Astrocyte (in vitro differentiated cells and primary cell): ENCODE measurements at regions not wholly inside any gene's neighbourhood (a gene's known extent, or its start where the extent isn't known, plus 50 kb on each side); places are given as distances from the start of the nearest gene placed in this dataset.

ENCODE experiments used
- DNase-seq: peaks from one replicate; pipeline ENCODE4 v3.0.0-alpha.2; 2010; ENCODE audit warnings: low read depth
- FAIRE-seq: peaks from 2 replicates; lab custom pipeline; 2011; peaks lifted over from hg19 to GRCh38; lab: Jason Lieb, UNC
- H2AFZ ChIP-seq: 2 replicates; pipeline ENCODE4 v1.6.0; 2012; ENCODE audit warnings: low read depth, low read length, inconsistent platforms
- H3K27ac ChIP-seq: 2 replicates; pipeline ENCODE4 v1.5.1; 2011; ENCODE audit warnings: low read depth, low read length, inconsistent platforms
- H3K27me3 ChIP-seq: 2 replicates; pipeline ENCODE4 v1.6.0; 2011; ENCODE audit warnings: low read length, inconsistent platforms; ENCODE audit not compliant: insufficient read depth
- H3K36me3 ChIP-seq: 2 replicates; pipeline ENCODE4 v1.5.1; 2011; ENCODE audit warnings: low read length, inconsistent platforms; ENCODE audit not compliant: insufficient read depth
- H3K4me1 ChIP-seq: 2 replicates; pipeline ENCODE4 v1.5.1; 2011; ENCODE audit warnings: low read length, inconsistent platforms; ENCODE audit not compliant: insufficient read depth
- H3K4me2 ChIP-seq: 2 replicates; pipeline ENCODE4 v1.6.0; 2012; ENCODE audit warnings: low read length, inconsistent platforms
- H3K4me3 ChIP-seq: 2 replicates; pipeline ENCODE4 v1.5.1; 2011; ENCODE audit warnings: low read depth, mild to moderate bottlenecking, low read length, inconsistent platforms; ENCODE audit not compliant: insufficient read depth
- H3K79me2 ChIP-seq: 2 replicates; pipeline ENCODE4 v1.6.0; 2012; ENCODE audit warnings: mild to moderate bottlenecking, low read length, inconsistent platforms; ENCODE audit not compliant: insufficient read depth
- H3K9ac ChIP-seq: 2 replicates; pipeline ENCODE4 v1.6.0; 2012; ENCODE audit warnings: mild to moderate bottlenecking, low read length, inconsistent platforms
- H3K9me3 ChIP-seq: 2 replicates; pipeline ENCODE4 v1.5.1; 2012; ENCODE audit warnings: low read depth, mild to moderate bottlenecking, low read length, inconsistent platforms; ENCODE audit not compliant: insufficient read depth
- H4K20me1 ChIP-seq: 2 replicates; pipeline ENCODE4 v1.6.0; 2012; ENCODE audit warnings: low read length, inconsistent platforms; ENCODE audit not compliant: insufficient read depth
- H3K27ac Mint-ChIP-seq: one replicate; pipeline ENCODE4 v1.8.0; 2021; ENCODE audit warnings: mild to moderate bottlenecking, mixed read lengths; ENCODE audit not compliant: unreplicated experiment
- H3K27me3 Mint-ChIP-seq: one replicate; pipeline ENCODE4 v1.8.0; 2021; ENCODE audit warnings: low read depth, mixed read lengths; ENCODE audit not compliant: unreplicated experiment
- H3K36me3 Mint-ChIP-seq: one replicate; pipeline ENCODE4 v1.8.0; 2021; ENCODE audit warnings: low read depth, mixed read lengths; ENCODE audit not compliant: unreplicated experiment
- H3K4me1 Mint-ChIP-seq: one replicate; pipeline ENCODE4 v1.8.0; 2021; ENCODE audit warnings: low read depth, mixed read lengths; ENCODE audit not compliant: unreplicated experiment
- H3K4me3 Mint-ChIP-seq: one replicate; pipeline ENCODE4 v1.8.0; 2021; ENCODE audit warnings: mild to moderate bottlenecking, moderate library complexity, mixed read lengths; ENCODE audit not compliant: unreplicated experiment
- H3K9me3 Mint-ChIP-seq: one replicate; pipeline ENCODE4 v1.8.0; 2021; ENCODE audit warnings: mild to moderate bottlenecking, mixed read lengths; ENCODE audit not compliant: unreplicated experiment
- CTCF ChIP-seq: IDR thresholded peaks from 2 replicates; pipeline ENCODE4 v1.5.1; 2011; ENCODE audit warnings: low read depth, mild to moderate bottlenecking, inconsistent platforms, low read length, moderate library complexity; ENCODE audit not compliant: insufficient read depth
- EZH2 ChIP-seq: IDR thresholded peaks from 2 replicates; pipeline ENCODE4 v1.6.1; 2012; ENCODE audit warnings: mild to moderate bottlenecking, low read length, inconsistent platforms; ENCODE audit not compliant: insufficient read depth

DNA sequence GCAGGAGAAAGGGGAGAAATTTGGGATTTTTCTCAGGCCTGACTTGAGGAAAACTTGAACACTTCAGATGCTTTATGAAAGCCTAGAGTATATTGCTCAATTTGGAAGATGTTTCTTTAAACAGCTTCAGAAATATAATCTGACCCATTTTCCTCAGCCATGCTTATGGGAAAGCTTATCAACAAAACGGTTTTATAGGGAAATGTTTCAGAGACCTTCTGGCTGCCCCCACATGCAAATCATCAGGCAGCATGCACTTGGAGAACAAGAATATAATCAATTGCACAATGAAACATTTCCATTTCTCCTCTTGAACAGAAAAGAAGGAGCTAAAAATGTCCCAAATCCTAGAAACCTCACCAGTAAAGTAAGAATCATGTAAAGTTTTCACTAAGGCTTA, 411.2 kb upstream of the ETAA1 start:
- H3K9ac ChIP-seq = no peak overlapping the region
- no peaks in the 10 kb centered on the region for H3K36me3 ChIP-seq
- H2AFZ ChIP-seq = no peak overlapping the region
- H3K4me1 Mint-ChIP-seq = peaks cover 3% of the 10 kb centered on the region
- FAIRE-seq = no peak
- H3K79me2 ChIP-seq = no peaks in the 10 kb centered on the region
- no peak overlapping the region for H3K4me2 ChIP-seq
- no peak overlapping the region for H3K27ac Mint-ChIP-seq
- no peaks in the 10 kb centered on the region for H4K20me1 ChIP-seq
- H3K9me3 ChIP-seq = no peaks in the 10 kb centered on the region
- H3K4me3 ChIP-seq = no peak overlapping the region
- H3K9me3 Mint-ChIP-seq = no peaks in the 10 kb centered on the region
- no peak for DNase-seq
- H3K27ac ChIP-seq = no peak overlapping the region
- H3K27me3 Mint-ChIP-seq = no peaks in the 10 kb centered on the region
- H3K4me1 ChIP-seq = no peaks in the 10 kb centered on the region
- no peaks in the 10 kb centered on the region for H3K36me3 Mint-ChIP-seq
- no peak overlapping the region for H3K4me3 Mint-ChIP-seq
- no peak for TF ChIP-seq EZH2
- no peak for TF ChIP-seq CTCF
- H3K27me3 ChIP-seq = no peaks in the 10 kb centered on the region

- FAIRE-seq = no peak
- no peak overlapping the region for H3K4me2 ChIP-seq
- no peaks in the 10 kb centered on the region for H3K79me2 ChIP-seq
- TF ChIP-seq CTCF = no peak
- H2AFZ ChIP-seq = no peak overlapping the region
- no peak overlapping the region for H3K4me3 Mint-ChIP-seq
- H3K4me1 Mint-ChIP-seq = peaks cover 1% of the 10 kb centered on the region
- H3K4me1 ChIP-seq = no peaks in the 10 kb centered on the region
- no peak for DNase-seq
- no peaks in the 10 kb centered on the region for H3K9me3 ChIP-seq
- H3K36me3 Mint-ChIP-seq = no peaks in the 10 kb centered on the region
- no peak overlapping the region for H3K27ac ChIP-seq
- H3K9ac ChIP-seq = no peak overlapping the region
- H3K27me3 ChIP-seq = no peaks in the 10 kb centered on the region
- H3K27me3 Mint-ChIP-seq = no peaks in the 10 kb centered on the region
- no peaks in the 10 kb centered on the region for H3K9me3 Mint-ChIP-seq
- no peak overlapping the region for H3K27ac Mint-ChIP-seq
- H3K36me3 ChIP-seq = no peaks in the 10 kb centered on the region
- H3K4me3 ChIP-seq = no peak overlapping the region
- H4K20me1 ChIP-seq = no peaks in the 10 kb centered on the region
These were observed 409.4 kb upstream of the ETAA1 start for GRCh38 chr2:66987733-66988132.

GRCh38 chr2:66994654-66995053, 402.5 kb upstream of the ETAA1 start:
- no peaks in the 10 kb centered on the region for H3K79me2 ChIP-seq
- no peak overlapping the region for H3K4me3 ChIP-seq
- H3K4me1 Mint-ChIP-seq = no peaks in the 10 kb centered on the region
- no peak overlapping the region for H3K4me3 Mint-ChIP-seq
- no peak for FAIRE-seq
- no peaks in the 10 kb centered on the region for H3K36me3 ChIP-seq
- no peaks in the 10 kb centered on the region for H3K4me1 ChIP-seq
- no peaks in the 10 kb centered on the region for H3K9me3 Mint-ChIP-seq
- H3K9ac ChIP-seq = no peak overlapping the region
- H3K27ac Mint-ChIP-seq = no peak overlapping the region
- no peaks in the 10 kb centered on the region for H3K9me3 ChIP-seq
- H4K20me1 ChIP-seq = no peaks in the 10 kb centered on the region
- H3K27me3 Mint-ChIP-seq = no peaks in the 10 kb centered on the region
- H3K27ac ChIP-seq = no peak overlapping the region
- no peaks in the 10 kb centered on the region for H3K27me3 ChIP-seq
- DNase-seq = no peak
- H3K36me3 Mint-ChIP-seq = no peaks in the 10 kb centered on the region
- H3K4me2 ChIP-seq = no peak overlapping the region
- TF ChIP-seq EZH2 (no peak), CTCF (no peak)
- H2AFZ ChIP-seq = no peak overlapping the region
